Stimulated activated CD4-positive, alpha-beta T cell treated with anti-CD3 and anti-CD28 coated beads, Interleukin-12 subunit alpha, Interleukin-12 subunit beta, amount 100 ng/mL, for 48 hours (primary cell): ENCODE measurements at regions not wholly inside any gene's neighbourhood (a gene's known extent, or its start where the extent isn't known, plus 50 kb on each side); places are given as distances from the start of the nearest gene placed in this dataset.

Experiments
- DNase-seq, 3 donors: peaks; one replicate each; pipeline ENCODE4 v3.0.0-alpha.2; 2020; ENCODE audit warnings: low read depth in 2 of 3, low spot score in 1 of 3

DNA sequence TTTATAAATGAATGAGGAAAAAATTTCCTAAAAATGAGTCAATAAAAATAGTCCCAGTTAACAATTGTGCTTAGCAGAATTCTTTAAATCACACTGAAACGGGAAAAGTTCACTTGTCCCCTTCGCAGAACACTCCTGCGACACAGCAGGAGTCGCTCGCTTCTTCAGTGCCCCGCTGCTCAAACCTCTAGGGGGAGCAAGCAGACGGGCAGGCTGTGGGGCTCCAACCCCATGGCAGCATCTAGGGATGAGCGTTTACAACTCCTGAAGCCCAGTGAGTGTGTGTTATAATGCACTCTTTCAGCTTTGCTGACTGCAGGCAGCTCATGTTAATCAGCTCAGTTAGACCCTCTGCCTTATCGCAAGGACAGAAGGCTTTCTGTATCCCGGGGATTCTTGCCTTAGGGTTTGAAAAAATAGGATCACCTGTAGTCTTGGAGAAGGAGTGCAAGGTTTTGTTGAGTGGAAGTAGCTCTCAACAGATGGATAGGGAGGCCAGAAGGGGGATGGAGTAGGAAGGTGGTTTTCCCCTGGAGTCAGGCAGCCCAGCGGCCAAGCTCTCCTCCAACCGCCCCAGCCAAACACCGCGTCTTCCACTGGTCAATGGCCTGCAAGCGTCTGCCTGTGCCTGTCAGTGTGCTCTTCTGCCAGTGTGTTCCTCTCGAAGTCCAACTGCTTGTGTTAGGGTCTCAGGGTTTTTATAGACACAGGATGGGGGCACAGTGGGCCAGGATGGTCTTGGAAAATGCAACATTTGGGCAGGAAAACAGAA is 1977.7 kb upstream of the LRRTM1 start:
- no peak for DNase-seq

DNA sequence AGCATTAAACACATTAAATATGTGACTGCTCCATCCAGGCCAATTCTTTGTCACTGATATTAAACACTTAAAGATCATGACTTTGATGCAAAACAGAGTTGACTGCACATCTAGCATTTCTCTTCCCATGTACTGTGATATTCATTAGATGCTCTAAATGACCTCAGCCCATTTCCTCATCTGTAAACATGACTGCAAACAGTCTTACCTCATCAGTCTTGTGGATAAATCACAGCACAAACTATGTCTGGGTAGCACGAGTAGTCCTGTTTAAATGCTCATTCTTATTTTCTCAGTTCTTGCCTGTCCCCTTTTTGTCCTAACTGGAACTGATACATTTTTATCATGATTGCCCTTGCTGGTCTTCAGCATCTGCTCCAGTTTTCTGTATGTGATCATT is 1974.8 kb upstream of the LRRTM1 start:
- no peak for DNase-seq

GRCh38 chr2:82278416-82278815 is 1973.9 kb upstream of the LRRTM1 start:
- DNase-seq = no peak

DNA sequence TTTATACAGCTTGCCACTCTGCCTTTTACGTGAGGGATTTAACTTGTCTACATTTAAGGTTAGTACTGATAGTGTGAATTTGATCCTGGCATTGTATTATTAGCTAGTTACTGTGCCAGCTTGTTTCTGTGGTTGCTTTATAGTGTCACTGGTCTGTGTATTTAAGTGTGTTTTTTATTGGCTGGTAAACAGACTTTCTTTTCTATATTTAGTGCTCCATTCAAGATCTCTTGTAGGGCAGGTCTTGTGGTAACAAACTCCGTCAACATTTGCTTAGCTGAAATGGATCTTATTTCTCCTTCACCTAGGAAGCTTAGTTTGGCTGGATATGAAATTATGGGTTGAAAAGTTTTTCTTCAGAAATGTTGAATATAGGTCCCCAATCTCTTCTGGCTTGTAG is 1971.0 kb upstream of the LRRTM1 start:
- DNase-seq = no peak

- no peak for DNase-seq
These were observed 1963.9 kb upstream of the LRRTM1 start for GRCh38 chr2:82268446-82268845.

DNA sequence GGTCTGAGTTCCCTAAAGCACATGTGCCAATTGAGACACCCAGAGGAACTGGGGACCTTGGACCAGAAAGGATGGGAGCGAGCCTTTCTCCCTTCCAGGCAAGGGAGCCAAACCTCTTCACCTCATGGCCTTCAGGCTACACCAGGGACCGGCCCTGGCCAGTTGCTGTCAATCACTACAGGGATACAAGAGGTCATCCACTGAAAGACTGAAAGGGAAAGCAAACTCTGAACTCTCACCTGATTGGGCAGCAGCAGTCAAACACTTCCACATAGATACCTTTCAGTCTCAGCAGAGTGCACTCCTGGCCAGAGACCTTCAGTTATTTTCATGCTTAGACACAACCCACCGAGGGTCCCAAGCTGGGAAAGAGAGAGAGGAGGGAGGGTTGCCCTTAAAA is 1956.0 kb upstream of the LRRTM1 start:
- DNase-seq = no peak

GRCh38 chr2:82259551-82259950 is 1955.0 kb upstream of the LRRTM1 start:
- no peak for DNase-seq

DNA sequence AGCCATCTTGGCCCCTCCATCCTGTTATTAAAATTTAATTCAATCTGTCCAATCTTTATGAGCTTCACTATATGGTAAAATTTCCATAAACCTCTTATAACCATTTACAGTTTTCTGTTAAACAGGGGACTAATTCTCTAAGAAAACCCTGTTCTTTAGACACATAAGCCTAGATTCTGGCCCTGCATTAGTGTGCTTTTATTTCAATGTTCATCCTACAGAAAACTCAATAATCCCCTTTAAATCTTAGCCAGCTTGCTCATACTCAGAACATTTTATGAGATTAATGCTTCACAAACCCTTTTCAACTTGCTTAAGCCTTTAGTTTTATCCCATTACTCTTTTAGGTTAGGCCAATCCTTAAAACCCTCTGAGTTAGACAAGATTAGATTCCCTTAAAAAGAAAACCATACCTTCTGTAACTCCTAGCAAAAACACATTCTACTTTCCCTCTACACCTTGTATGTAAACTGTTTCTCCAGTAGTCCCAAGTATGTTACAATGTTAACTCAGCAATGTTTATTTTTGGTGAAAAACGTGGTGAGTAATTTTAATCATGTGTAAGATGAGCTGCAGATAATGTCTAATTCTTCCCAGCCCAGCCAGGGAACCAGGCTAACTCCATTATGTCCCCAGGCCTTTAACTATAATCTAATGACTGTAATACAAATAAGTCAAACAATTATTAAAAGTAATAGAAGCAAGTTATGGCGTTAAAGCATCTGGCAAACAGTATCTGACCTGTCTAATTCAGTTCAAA is 1953.4 kb upstream of the LRRTM1 start:
- no peak for DNase-seq

GRCh38 chr2:82256983-82257632 is 1952.6 kb upstream of the LRRTM1 start:
- DNase-seq = no peak

DNA sequence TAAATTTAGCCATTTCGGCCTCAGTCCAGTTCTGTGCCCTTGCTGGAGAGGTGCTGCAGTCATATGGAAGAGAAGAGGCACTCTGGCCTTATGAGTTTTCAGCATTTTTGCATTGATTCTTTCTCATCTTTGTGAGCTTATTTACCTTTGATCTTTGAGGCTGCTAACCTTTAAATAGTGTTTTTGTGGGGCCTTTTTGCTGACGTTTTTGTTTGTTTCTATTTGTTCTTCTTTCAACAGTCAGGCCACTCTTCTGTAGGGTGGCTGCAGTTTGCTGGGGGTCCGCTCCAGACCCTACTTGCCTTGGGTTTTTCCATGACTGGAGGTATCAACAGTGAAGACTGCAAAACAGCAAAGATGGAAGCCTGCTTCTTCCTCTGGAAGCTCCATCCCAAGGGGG is 1951.7 kb upstream of the LRRTM1 start:
- DNase-seq = no peak

DNA sequence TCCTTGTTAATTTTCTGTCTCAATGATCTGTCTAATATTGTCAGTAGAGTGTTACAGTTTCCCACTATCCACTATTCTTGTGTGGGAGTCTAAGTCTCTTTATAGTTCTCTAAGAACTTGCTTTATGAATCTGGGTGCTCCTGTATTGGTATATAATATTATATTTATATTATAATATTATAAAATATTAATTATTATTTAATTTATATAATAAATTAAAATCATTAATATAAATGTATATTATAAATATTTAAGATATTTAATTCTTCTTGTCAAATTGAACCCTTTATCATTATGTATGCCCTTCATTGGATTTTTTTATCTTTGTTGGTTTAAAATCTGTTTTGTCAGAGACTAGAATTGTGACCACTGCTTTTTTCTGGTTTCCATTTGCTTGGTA is 1950.2 kb upstream of the LRRTM1 start:
- DNase-seq = no peak

DNA sequence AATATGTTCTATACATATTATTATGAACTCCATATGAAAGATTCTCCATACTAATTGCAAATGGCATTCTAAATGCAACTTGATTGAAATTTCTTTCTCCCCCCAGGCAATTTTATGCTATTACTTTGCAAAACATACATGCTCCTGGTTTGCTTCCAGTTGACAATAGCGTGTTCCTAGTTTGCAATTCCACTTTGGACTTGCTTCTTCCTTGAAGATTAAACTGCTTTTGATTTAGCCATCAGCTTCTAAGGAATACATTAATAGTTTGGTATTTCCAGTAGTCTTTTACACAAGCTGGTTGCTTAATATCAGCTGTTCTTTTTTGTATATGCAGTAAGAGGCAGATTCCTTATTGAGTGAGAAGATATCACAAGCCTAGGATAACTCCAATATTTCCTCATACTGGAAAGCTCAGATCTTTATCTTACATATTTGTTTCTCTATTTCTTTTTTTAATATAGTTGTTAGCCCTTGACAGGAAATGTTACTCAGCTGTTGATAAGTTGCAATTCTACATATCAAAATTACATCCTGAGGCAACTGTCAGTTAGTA is 1941.7 kb upstream of the LRRTM1 start:
- no peak for DNase-seq

DNA sequence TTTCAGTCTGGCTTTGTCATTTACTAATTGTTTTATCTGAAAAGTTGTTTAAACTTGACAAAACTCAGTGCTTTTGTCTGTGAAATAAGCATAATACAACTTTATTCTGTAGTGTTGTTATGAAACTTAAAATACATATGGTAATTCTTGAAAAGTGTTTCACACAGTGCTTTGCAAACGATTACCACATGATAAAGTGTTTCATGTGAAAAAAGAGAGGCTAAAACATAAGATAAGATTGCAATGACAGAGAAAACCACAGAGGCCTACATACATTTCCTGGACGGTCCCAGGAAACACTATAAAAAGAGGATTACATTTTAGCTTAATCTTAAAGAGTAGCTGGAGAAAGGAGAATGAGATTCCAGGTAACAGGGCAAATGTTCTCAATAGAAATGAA is 1934.6 kb upstream of the LRRTM1 start:
- no peak for DNase-seq

GRCh38 chr2:82237994-82238662 is 1933.6 kb upstream of the LRRTM1 start:
- DNase-seq = no peak

- DNase-seq = no peak
These were observed 1929.8 kb upstream of the LRRTM1 start for GRCh38 chr2:82234283-82234874.

DNA sequence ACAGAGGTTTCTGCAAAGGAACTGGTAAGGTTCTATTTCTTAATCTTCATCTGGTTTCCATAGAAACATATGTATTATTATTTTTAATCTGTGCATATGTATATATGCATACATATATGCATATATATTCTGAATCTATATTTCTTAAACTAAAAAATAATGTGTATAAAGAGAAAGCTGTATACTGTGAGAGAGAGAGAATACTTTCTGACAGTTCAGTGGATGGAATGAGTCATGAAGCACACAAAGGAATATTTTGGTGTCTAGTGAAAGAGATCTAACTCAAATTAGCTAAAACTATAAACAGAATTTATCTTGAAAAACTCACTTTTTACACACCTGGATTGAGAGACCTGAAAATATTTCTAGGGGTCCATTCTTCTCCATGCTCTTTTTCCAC is 1929.3 kb upstream of the LRRTM1 start:
- no peak for DNase-seq

DNA sequence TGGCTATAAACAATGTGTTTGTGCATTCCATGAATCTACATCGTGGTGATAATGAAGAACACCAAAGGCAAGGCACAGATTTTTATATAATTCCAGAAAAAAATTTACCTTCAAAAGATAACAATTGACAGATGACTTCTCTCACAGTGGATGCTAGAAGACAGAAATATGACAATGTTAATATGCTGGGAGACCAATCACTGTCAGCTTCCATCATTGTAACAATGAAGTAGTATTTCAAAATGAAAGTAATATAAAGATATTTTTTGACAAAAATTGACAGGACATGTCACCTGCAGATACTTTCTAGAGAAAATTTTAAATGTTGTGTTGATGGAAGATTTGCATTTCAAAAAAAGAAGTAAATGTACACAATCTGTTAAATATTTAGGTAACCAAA is 1925.9 kb upstream of the LRRTM1 start:
- no peak for DNase-seq

GRCh38 chr2:82226441-82226840 is 1921.9 kb upstream of the LRRTM1 start:
- no peak for DNase-seq

DNA sequence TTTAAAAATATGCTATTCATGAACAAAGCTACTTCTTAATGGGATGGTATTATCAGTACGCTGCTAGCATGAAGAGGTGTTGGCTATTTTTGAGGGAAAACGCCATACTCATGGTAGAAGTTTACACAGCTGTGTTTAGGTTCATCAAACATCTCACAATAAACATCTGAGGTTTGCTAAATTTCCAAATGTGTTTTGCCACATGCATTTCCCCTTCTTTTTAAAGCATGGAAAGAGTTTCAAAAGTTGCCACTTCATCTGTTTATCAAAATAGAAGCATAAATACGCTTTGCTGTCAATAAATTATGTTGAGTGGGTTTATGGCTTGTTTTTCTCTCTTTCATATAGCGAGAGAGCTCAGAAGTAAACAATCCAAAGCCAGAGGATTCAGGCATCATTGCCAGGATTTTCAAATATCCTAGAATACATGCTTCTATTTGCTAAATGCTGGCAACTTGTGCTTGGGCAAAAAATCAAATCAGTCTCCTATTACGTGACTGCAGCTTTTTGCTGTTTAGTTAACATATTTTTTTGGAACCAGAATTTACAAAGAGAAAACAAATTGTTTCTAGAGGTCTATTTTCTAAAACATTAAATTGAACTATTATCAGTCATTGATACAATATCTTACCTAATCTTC is 1919.9 kb upstream of the LRRTM1 start:
- no peak for DNase-seq

- no peak for DNase-seq
These were observed 1910.7 kb upstream of the LRRTM1 start for GRCh38 chr2:82215212-82215611.

DNA sequence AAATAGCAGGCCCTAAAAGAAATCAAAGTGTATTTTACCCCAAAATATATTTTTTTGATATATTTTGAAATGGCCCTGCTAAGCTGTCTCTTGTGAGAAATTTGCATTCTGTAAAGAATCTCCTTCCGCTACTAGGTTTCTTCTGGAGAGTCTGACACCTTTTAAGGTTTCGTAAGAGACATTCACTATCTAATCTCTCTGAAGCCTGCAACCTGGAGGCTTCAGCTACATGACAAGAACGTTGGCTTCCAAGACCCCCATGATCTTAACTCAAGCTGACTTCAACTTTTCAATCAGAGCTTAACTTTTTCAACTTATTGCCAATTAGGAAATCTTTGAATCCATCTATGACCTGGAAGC is 1894.9 kb upstream of the LRRTM1 start:
- no peak for DNase-seq
